ENCODE measurements at regions not wholly inside any gene's neighbourhood (a gene's known extent, or its start where the extent isn't known, plus 50 kb on each side); places are given as distances from the start of the nearest gene placed in this dataset.

GRCh38 chr18:68623342-68623741, 91.6 kb downstream of the TMX3 start:
- FAIRE-seq = peak; percentile 76

GRCh38 chr18:68611311-68611710, 103.6 kb downstream of the TMX3 start:
- no peak for FAIRE-seq

GRCh38 chr18:68608851-68609490, 105.9 kb downstream of the TMX3 start:
- no peak for FAIRE-seq

- no peak for FAIRE-seq
These were observed 107.1 kb downstream of the TMX3 start for GRCh38 chr18:68607852-68608251.

GRCh38 chr18:68604256-68604655, 110.7 kb downstream of the TMX3 start:
- no peak for FAIRE-seq

GRCh38 chr18:68596016-68596415, 118.9 kb downstream of the TMX3 start:
- FAIRE-seq = no peak

GRCh38 chr18:68588169-68588568, 126.7 kb downstream of the TMX3 start:
- no peak for FAIRE-seq

- no peak for FAIRE-seq
These were observed 131.2 kb downstream of the TMX3 start for GRCh38 chr18:68583685-68584084.

- FAIRE-seq = no peak
These were observed 140.6 kb downstream of the TMX3 start for GRCh38 chr18:68574311-68574710.

- no peak for FAIRE-seq
These were observed 145.0 kb downstream of the TMX3 start for GRCh38 chr18:68569936-68570335.

GRCh38 chr18:68568364-68569155, 146.3 kb downstream of the TMX3 start:
- FAIRE-seq = no peak

GRCh38 chr18:68566991-68567390, 147.9 kb downstream of the TMX3 start:
- FAIRE-seq = no peak

GRCh38 chr18:68564961-68565360, 149.9 kb downstream of the TMX3 start:
- no peak for FAIRE-seq

- FAIRE-seq = no peak
These were observed 150.6 kb downstream of the TMX3 start for GRCh38 chr18:68564351-68564750.

- FAIRE-seq = no peak
These were observed 154.8 kb downstream of the TMX3 start for GRCh38 chr18:68560128-68560527.

GRCh38 chr18:68557183-68557582, 157.7 kb downstream of the TMX3 start:
- no peak for FAIRE-seq

- no peak for FAIRE-seq
These were observed 159.0 kb downstream of the TMX3 start for GRCh38 chr18:68555879-68556301.

GRCh38 chr18:68548904-68549870, 165.7 kb downstream of the TMX3 start:
- FAIRE-seq = no peak

- no peak for FAIRE-seq
These were observed 171.6 kb downstream of the TMX3 start for GRCh38 chr18:68543344-68543743.

GRCh38 chr18:68542846-68543245, 172.1 kb downstream of the TMX3 start:
- FAIRE-seq = no peak

- FAIRE-seq = no peak
These were observed 181.3 kb downstream of the TMX3 start for GRCh38 chr18:68533641-68534040.

GRCh38 chr18:68532328-68532885, 182.5 kb downstream of the TMX3 start:
- no peak for FAIRE-seq

- FAIRE-seq = no peak
These were observed 189.8 kb downstream of the TMX3 start for GRCh38 chr18:68525091-68525490.

All from islet of Langerhans (tissue), 1 donor.